CD14-positive monocyte (primary cell): ENCODE measurements at regions not wholly inside any gene's neighbourhood (a gene's known extent, or its start where the extent isn't known, plus 50 kb on each side); places are given as distances from the start of the nearest gene placed in this dataset.

Experiments used
- DNase-seq, 3 donors: peaks; one replicate each; pipeline ENCODE4 v3.0.0-alpha.2; 2011 to 2022
- H2AFZ ChIP-seq: 2 replicates; pipeline ENCODE4 v1.6.0; 2012; ENCODE audit warnings: mild to moderate bottlenecking, low read depth, low read length, inconsistent platforms; ENCODE audit not compliant: insufficient read depth, poor library complexity, severe bottlenecking
- H3K27ac ChIP-seq, 2 donors: 1 replicate in 1 of 2; 2 replicates in 1 of 2; pipeline ENCODE4 v1.5.1; 2012 to 2013; ENCODE audit warnings: low read length in 2 of 2, control low read depth in 1 of 2, inconsistent platforms in 1 of 2, low read depth in 1 of 2, mild to moderate bottlenecking in 1 of 2
- H3K27me3 ChIP-seq, 2 donors: one replicate each; pipeline versions ENCODE4 v1.6.0 to v1.6.1; 2011 to 2013; ENCODE audit warnings: low read length in 2 of 2; ENCODE audit not compliant: control insufficient read depth in 2 of 2, insufficient read depth in 2 of 2
- H3K36me3 ChIP-seq, 2 donors: replicated peaks in 1 of 2; 1 replicate in 1 of 2; 2 replicates in 1 of 2; pipeline versions ENCODE4 v1.5.1 to v1.6.1; 2012 to 2013; ENCODE audit warnings: low read length in 2 of 2, control low read depth in 1 of 2, inconsistent platforms in 1 of 2, mild to moderate bottlenecking in 1 of 2; ENCODE audit not compliant: insufficient read depth in 2 of 2, control insufficient read depth in 1 of 2
- H3K4me1 ChIP-seq, 2 donors: 1 replicate in 1 of 2; 2 replicates in 1 of 2; pipeline versions ENCODE4 v1.5.1 to v1.6.1; 2012 to 2013; ENCODE audit warnings: low read length in 2 of 2, control low read depth in 1 of 2, inconsistent platforms in 1 of 2, mild to moderate bottlenecking in 1 of 2, moderate library complexity in 1 of 2; ENCODE audit not compliant: insufficient read depth in 2 of 2, control insufficient read depth in 1 of 2
- H3K4me2 ChIP-seq: replicated peaks from 2 replicates; pipeline ENCODE3; 2012; ENCODE audit warnings: low read length, moderate library complexity, mild to moderate bottlenecking; ENCODE audit not compliant: poor library complexity, severe bottlenecking; ENCODE audit errors: extremely low read depth
- H3K4me3 ChIP-seq, 3 experiments: fragments of 200-600 bp in 1 of 3; sonication (generic) in 1 of 3; replicated peaks in 1 of 3; 1 replicate in 2 of 3; 2 replicates in 1 of 3; pipeline ENCODE4 v1.5.1; 2011 to 2013; ENCODE audit warnings: low read length in 3 of 3, mild to moderate bottlenecking in 3 of 3, control low read depth in 2 of 3, low read depth in 2 of 3, inconsistent platforms in 1 of 3, moderate library complexity in 1 of 3
- H3K79me2 ChIP-seq: 2 replicates; pipeline ENCODE4 v1.6.0; 2012; ENCODE audit warnings: mild to moderate bottlenecking, control low read depth, inconsistent platforms, low read length, moderate library complexity; ENCODE audit not compliant: insufficient read depth
- H3K9ac ChIP-seq: 2 replicates; pipeline ENCODE4 v1.6.0; 2017; ENCODE audit warnings: low read length, mild to moderate bottlenecking; ENCODE audit not compliant: insufficient read depth, poor library complexity, severe bottlenecking
- H3K9me3 ChIP-seq, 2 donors: replicated peaks in 1 of 2; 1 replicate in 1 of 2; 2 replicates in 1 of 2; pipeline versions ENCODE4 v1.5.1 to v1.6.1; 2012 to 2013; ENCODE audit warnings: low read length in 2 of 2, control low read depth in 1 of 2; ENCODE audit not compliant: control insufficient read depth in 1 of 2, insufficient read depth in 1 of 2
- H4K20me1 ChIP-seq: 2 replicates; pipeline ENCODE4 v1.6.0; 2012; ENCODE audit warnings: mild to moderate bottlenecking, low read length, control low read depth, moderate library complexity; ENCODE audit not compliant: insufficient read depth
- H3K27ac Mint-ChIP-seq, 7 donors: one replicate each; pipeline ENCODE4 v1.8.0; 2020; ENCODE audit warnings: mild to moderate bottlenecking in 7 of 7, mixed read lengths in 7 of 7, moderate library complexity in 6 of 7, inconsistent platforms in 2 of 7
- H3K27me3 Mint-ChIP-seq, 3 donors: one replicate each; pipeline ENCODE4 v1.8.0; 2021 to 2022; ENCODE audit warnings: low read depth in 3 of 3, mild to moderate bottlenecking in 3 of 3, mixed read lengths in 3 of 3, moderate library complexity in 3 of 3, inconsistent platforms in 1 of 3
- H3K36me3 Mint-ChIP-seq, 2 donors: one replicate each; pipeline ENCODE4 v1.8.0; 2020; ENCODE audit warnings: mixed read lengths in 2 of 2, inconsistent platforms in 1 of 2, mild to moderate bottlenecking in 1 of 2
- H3K4me1 Mint-ChIP-seq: one replicate; pipeline ENCODE4 v1.8.0; 2020; ENCODE audit warnings: mild to moderate bottlenecking, mixed read lengths
- H3K4me3 Mint-ChIP-seq, 2 donors: one replicate each; pipeline ENCODE4 v1.8.0; 2020; ENCODE audit warnings: mild to moderate bottlenecking in 2 of 2, mixed read lengths in 2 of 2, moderate library complexity in 1 of 2
- H3K9me3 Mint-ChIP-seq, 7 donors: one replicate each; pipeline ENCODE4 v1.8.0; 2020 to 2022; ENCODE audit warnings: mixed read lengths in 7 of 7, mild to moderate bottlenecking in 6 of 7, moderate library complexity in 6 of 7, inconsistent platforms in 2 of 7
- CTCF ChIP-seq: fragments of 200-600 bp; IDR thresholded peaks from one replicate; pipeline ENCODE4 v1.8.0; 2022; ENCODE audit warnings: antibody characterized with exemption, mild to moderate bottlenecking
- WGBS: methylation state at CpG from one replicate; pipeline ENCODE4 v1.1.5; 2013; ENCODE audit warnings: missing lambda C conversion rate; ENCODE audit not compliant: insufficient coverage; 5-methylcytosine and 5-hydroxymethylcytosine counted together
- intact Hi-C, 2 donors: fragments of 100-400 bp; cut with micrococcal nuclease; formaldehyde crosslinking; loops; one replicate each; pipeline versions ENCODE4 v1.15.0 to v1.15.1; 2023

- Histone ChIP-seq H3K79me2 (no peaks in the 10 kb centered on the region), H3K4me2 (no peak overlapping the region), H2AFZ (no peak overlapping the region), H3K9ac (no peak overlapping the region), H3K27me3 (no peaks in the 10 kb centered on the region), H3K4me1 (peaks cover 3 to 11% of the 10 kb centered on the region in 2 donors), H3K36me3 (no peaks in the 10 kb centered on the region), H3K9me3 (no peaks in the 10 kb centered on the region), H3K27ac (no peak overlapping the region), H3K4me3 (no peak overlapping the region), H4K20me1 (no peaks in the 10 kb centered on the region)
- no peak for TF ChIP-seq CTCF
- Mint-ChIP-seq H3K27me3 (peaks cover 0 to 2% (median 2%) of the 10 kb centered on the region in 3 donors), H3K9me3 (no peaks in the 10 kb centered on the region), H3K27ac (no peak overlapping the region), H3K36me3 (no peaks in the 10 kb centered on the region), H3K4me1 (peaks cover 8% of the 10 kb centered on the region), H3K4me3 (no peak overlapping the region)
- no CpG with 5 or more reads among the region's 1 CpG for WGBS
- DNase-seq, result no peak
- intact Hi-C loops, result no loop called here
These were observed 72.2 kb upstream of the BHLHE40 start for GRCh38 chr3:4907050-4907449.

GRCh38 chr3:4907643-4908432 is 71.4 kb upstream of the BHLHE40 start:
- intact Hi-C loops, result no loop called here
- no peaks in the 10 kb centered on the region for H3K36me3 Mint-ChIP-seq
- Histone ChIP-seq H3K36me3 (no peaks in the 10 kb centered on the region), H2AFZ (no peak overlapping the region), H3K79me2 (no peaks in the 10 kb centered on the region), H3K9me3 (no peaks in the 10 kb centered on the region), H3K4me2 (no peak overlapping the region), H3K27ac (no peak overlapping the region), H3K27me3 (no peaks in the 10 kb centered on the region), H3K9ac (no peak overlapping the region), H3K4me1 (peaks cover 3 to 11% of the 10 kb centered on the region in 2 donors), H4K20me1 (no peaks in the 10 kb centered on the region), H3K4me3 (no peak overlapping the region)
- H3K4me1 Mint-ChIP-seq, result peaks cover 8% of the 10 kb centered on the region
- no peak overlapping the region for H3K4me3 Mint-ChIP-seq
- peaks cover 0 to 2% (median 0%) of the 10 kb centered on the region in 3 donors for H3K27me3 Mint-ChIP-seq
- WGBS, result 92% methylated on average over 2 of the region's 7 CpGs
- TF ChIP-seq CTCF, result no peak
- DNase-seq, result no peak
- peaks cover 0 to under 1% (median 0%) of the 10 kb centered on the region in 7 donors for H3K9me3 Mint-ChIP-seq
- H3K27ac Mint-ChIP-seq, result peak overlapping the region in 1 of 7 donors; percentile 38
